PC-3 (cell line): ENCODE measurements at regions not wholly inside any gene's neighbourhood (a gene's known extent, or its start where the extent isn't known, plus 50 kb on each side); places are given as distances from the start of the nearest gene placed in this dataset.

Source experiments
- ATAC-seq: fragments of 200-7000 bp; cut with Tn5 transposase; 2 replicates; pipeline ENCODE4 v1.9.1; 2020; ENCODE audit warnings: mild to moderate bottlenecking, moderate library complexity
- BruUV-seq: library from RNA; stranded (reverse); fragments of 400-500 nt; replicated peaks from 2 replicates; lab custom pipeline; 2021; lab: Mats Ljungman, UMichigan
- CTCF ChIA-PET: fragments of 300-600 bp; sonication (Branson Sonifier 250); formaldehyde crosslinking; loops from one replicate; lab custom pipeline; 2022; ENCODE audit warnings: antibody characterized with exemption; lab: Charles Lee
- POLR2A ChIA-PET: fragments of 300-600 bp; sonication (Branson Sonifier 250); formaldehyde crosslinking; loops from one replicate; lab custom pipeline; 2022; ENCODE audit warnings: antibody characterized with exemption; ENCODE audit not compliant: unreplicated experiment; lab: Charles Lee
- DNase-seq: peaks from one replicate; pipeline ENCODE4 v3.0.0-alpha.2; 2015
- H2AFZ ChIP-seq: fragments of 300-600 bp; sonication (generic); 2 replicates; pipeline ENCODE4 v1.6.0; 2016; ENCODE audit warnings: antibody characterized with exemption, low read length
- H3F3A ChIP-seq: fragments of 300-600 bp; sonication (generic); one replicate; pipeline ENCODE4 v1.6.0; 2017; ENCODE audit warnings: antibody characterized with exemption, low read length, control low read depth, mild to moderate bottlenecking; ENCODE audit not compliant: unreplicated experiment
- H3K27ac ChIP-seq: fragments of 300-600 bp; sonication (generic); 2 replicates; pipeline ENCODE4 v1.5.1; 2016; ENCODE audit warnings: mild to moderate bottlenecking, low read length
- H3K27me3 ChIP-seq: fragments of 300-600 bp; sonication (generic); 2 replicates; pipeline ENCODE4 v1.6.1; 2016; ENCODE audit warnings: low read length, mixed read lengths
- H3K36me3 ChIP-seq: fragments of 300-600 bp; sonication (generic); 2 replicates; pipeline ENCODE4 v1.6.1; 2016; ENCODE audit warnings: low read depth, mixed run types, low read length, mixed read lengths
- H3K4me1 ChIP-seq: fragments of 300-600 bp; sonication (generic); 2 replicates; pipeline ENCODE4 v1.5.1; 2016; ENCODE audit warnings: low read length; ENCODE audit not compliant: insufficient read depth
- H3K4me2 ChIP-seq: fragments of 300-600 bp; sonication (generic); 2 replicates; pipeline ENCODE4 v1.6.0; 2016; ENCODE audit warnings: low read length
- H3K4me3 ChIP-seq: fragments of 300-600 bp; sonication (generic); 2 replicates; pipeline ENCODE4 v1.5.1; 2016; ENCODE audit warnings: mild to moderate bottlenecking, low read length, mixed read lengths
- H3K79me2 ChIP-seq: fragments of 300-600 bp; sonication (generic); 2 replicates; pipeline ENCODE4 v1.6.1; 2017; ENCODE audit warnings: low read length, mixed read lengths
- H3K9ac ChIP-seq: fragments of 300-600 bp; sonication (generic); 2 replicates; pipeline ENCODE4 v1.6.0; 2016; ENCODE audit warnings: mild to moderate bottlenecking, low read length
- H3K9me2 ChIP-seq: fragments of 300-600 bp; sonication (generic); replicated peaks from 2 replicates; pipeline ENCODE4 v1.6.1; 2016; ENCODE audit warnings: mixed run types, low read length, mixed read lengths
- H3K9me3 ChIP-seq: fragments of 300-600 bp; sonication (generic); 2 replicates; pipeline ENCODE4 v1.6.1; 2016; ENCODE audit warnings: low read length, mixed read lengths
- H4K20me1 ChIP-seq: fragments of 300-600 bp; sonication (generic); 2 replicates; pipeline ENCODE4 v1.6.1; 2016; ENCODE audit warnings: low read length, mixed read lengths
- EZH2 ChIP-seq: fragments of 300-600 bp; sonication (generic); IDR thresholded peaks from one replicate; pipeline ENCODE4 v1.6.1; 2017; ENCODE audit warnings: antibody characterized with exemption, mild to moderate bottlenecking, low read length; ENCODE audit not compliant: unreplicated experiment
- EZH2phosphoT487 ChIP-seq: fragments of 300-600 bp; sonication (generic); IDR thresholded peaks from 2 replicates; pipeline ENCODE4 v1.6.1; 2018; ENCODE audit warnings: mild to moderate bottlenecking, antibody characterized with exemption, low read length, borderline replicate concordance
- intact Hi-C: fragments of 100-400 bp; cut with micrococcal nuclease; formaldehyde crosslinking; loops from 2 replicates; pipeline ENCODE4 v1.9.0; 2023
- TF ChIP-seq, protein P1 (sequence below): fragments of 300-600 bp; sonication (generic); conservative IDR thresholded peaks from 2 replicates; pipeline ENCODE4 v1.5.1; 2017; ENCODE audit warnings: antibody characterized with exemption, low read depth, mild to moderate bottlenecking, low read length

DNA sequence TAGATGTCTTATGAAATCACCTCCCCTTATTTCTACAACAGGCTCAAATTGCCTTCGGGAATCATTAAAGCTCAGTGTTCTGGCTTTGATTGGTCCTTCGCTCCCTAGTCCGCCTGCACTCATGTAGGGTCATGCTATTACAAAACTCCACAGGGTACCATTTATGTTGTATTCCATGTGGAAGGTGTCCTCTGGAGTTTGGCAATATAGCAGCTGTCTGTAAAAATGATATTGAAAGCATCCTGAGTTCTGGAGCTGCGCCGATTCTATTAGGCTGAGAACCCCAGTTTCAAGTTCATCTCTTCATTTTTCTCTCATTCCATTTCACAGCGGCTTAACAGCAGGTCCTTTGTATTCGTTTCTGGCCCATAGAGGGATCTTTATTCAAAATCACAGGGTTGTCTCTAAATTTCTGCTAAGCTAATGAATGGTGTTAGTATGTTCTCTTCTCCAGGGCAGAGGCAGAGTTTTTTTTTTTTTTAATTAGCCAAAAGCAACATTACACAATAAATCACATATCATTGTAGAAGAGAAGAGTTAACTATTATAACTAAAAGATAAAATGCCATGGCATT is 71.9 kb upstream of the TEKT1 start:
- DNase-seq (no peak), ATAC-seq (no peak)
- Histone ChIP-seq H3K4me1 (no peaks in the 10 kb centered on the region), H3K27me3 (no peaks in the 10 kb centered on the region), H3K79me2 (no peaks in the 10 kb centered on the region), H3K9me2 (no peaks in the 10 kb centered on the region), H3K36me3 (peaks cover 3% of the 10 kb centered on the region; the same call in 1 of the 2 replicates), H2AFZ (no peak overlapping the region), H3F3A (no peaks in the 10 kb centered on the region), H3K4me2 (no peak overlapping the region), H3K4me3 (no peak overlapping the region), H3K9ac (no peak overlapping the region), H4K20me1 (no peaks in the 10 kb centered on the region), H3K27ac (no peak overlapping the region), H3K9me3 (no peaks in the 10 kb centered on the region)
- POLR2A ChIA-PET = no interaction called here
- CTCF ChIA-PET = no interaction called here
- no TSS peak for BruUV-seq
- intact Hi-C loops = no loop called here
- TF ChIP-seq, protein P1, sequence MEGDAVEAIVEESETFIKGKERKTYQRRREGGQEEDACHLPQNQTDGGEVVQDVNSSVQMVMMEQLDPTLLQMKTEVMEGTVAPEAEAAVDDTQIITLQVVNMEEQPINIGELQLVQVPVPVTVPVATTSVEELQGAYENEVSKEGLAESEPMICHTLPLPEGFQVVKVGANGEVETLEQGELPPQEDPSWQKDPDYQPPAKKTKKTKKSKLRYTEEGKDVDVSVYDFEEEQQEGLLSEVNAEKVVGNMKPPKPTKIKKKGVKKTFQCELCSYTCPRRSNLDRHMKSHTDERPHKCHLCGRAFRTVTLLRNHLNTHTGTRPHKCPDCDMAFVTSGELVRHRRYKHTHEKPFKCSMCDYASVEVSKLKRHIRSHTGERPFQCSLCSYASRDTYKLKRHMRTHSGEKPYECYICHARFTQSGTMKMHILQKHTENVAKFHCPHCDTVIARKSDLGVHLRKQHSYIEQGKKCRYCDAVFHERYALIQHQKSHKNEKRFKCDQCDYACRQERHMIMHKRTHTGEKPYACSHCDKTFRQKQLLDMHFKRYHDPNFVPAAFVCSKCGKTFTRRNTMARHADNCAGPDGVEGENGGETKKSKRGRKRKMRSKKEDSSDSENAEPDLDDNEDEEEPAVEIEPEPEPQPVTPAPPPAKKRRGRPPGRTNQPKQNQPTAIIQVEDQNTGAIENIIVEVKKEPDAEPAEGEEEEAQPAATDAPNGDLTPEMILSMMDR = no peak
- no peak for TF ChIP-seq EZH2
- TF ChIP-seq EZH2phosphoT487 = no peak

DNA sequence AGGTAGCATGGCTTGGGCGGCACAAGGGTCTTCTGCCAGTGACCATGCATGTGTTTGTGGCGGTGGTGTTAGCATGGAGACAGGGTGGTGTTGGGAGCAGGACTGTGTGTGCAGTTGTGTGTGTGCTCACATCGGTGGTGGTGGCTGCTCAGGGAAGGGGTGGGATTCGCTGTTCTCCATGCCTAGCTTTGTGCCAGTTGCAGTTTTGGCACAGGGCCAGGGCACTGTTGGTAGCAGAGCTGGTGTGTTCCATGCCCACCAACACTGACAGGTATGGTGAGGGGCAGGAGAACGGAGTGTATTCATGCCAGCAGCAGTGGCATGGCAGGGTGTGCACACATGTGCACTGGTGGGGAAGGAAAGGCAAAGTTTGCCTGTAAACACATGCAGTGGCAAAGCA is 77.3 kb upstream of the TEKT1 start:
- Histone ChIP-seq H3K27me3 (no peaks in the 10 kb centered on the region), H3K4me3 (no peak overlapping the region), H3K9me2 (no peaks in the 10 kb centered on the region), H3K4me2 (no peak overlapping the region), H3K9me3 (no peaks in the 10 kb centered on the region), H3K79me2 (no peaks in the 10 kb centered on the region), H3K4me1 (no peaks in the 10 kb centered on the region), H2AFZ (no peak overlapping the region), H3F3A (no peaks in the 10 kb centered on the region), H3K9ac (no peak overlapping the region), H4K20me1 (no peaks in the 10 kb centered on the region), H3K36me3 (no peaks in the 10 kb centered on the region), H3K27ac (no peak overlapping the region)
- intact Hi-C loops = no loop called here
- no TSS peak for BruUV-seq
- TF ChIP-seq EZH2phosphoT487 (no peak), EZH2 (no peak)
- TF ChIP-seq, protein P1 = no peak
- CTCF ChIA-PET = no interaction called here
- DNase-seq (no peak), ATAC-seq (no peak)
- POLR2A ChIA-PET = no interaction called here

DNA sequence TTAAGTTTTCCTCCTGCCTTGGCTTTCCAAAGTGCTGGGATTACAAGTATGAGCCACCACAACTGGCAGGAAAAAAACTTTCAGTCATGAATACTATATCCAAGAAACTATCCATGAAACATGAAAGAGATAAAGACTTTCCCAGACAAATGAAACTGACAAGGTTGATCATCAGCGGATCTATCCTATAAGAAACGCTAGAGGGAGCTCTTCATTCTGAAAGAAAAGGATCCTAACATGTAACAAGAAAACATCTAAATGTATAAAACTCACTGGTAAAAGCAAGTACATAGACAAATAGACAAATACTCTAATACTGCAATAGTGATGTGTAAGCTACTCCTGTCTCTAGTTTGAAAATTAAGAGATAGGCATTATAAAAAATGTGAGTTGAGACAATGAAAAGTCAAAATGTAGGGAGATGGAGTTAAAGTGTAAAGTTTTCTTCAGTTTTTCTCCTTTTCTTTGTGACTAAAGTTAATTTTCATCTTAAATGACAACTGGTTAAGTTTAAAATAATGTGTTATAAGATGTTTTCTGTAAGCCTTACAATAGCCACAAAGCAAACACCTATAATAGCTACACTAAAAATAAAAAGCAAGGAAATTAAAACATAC is 79.6 kb upstream of the TEKT1 start:
- ATAC-seq (no peak), DNase-seq (peak; percentile 64)
- CTCF ChIA-PET = interaction anchor here (0.6 to 1.0 kb wide), 2 partner anchors 43 to 57 kb away, joined by 3 to 11 read pairs; no protein-coding TSS in a partner anchor
- Histone ChIP-seq H3K27me3 (no peaks in the 10 kb centered on the region), H3K4me1 (no peaks in the 10 kb centered on the region), H3F3A (no peaks in the 10 kb centered on the region), H3K79me2 (no peaks in the 10 kb centered on the region), H3K4me2 (no peak overlapping the region), H4K20me1 (no peaks in the 10 kb centered on the region), H3K9ac (no peak overlapping the region), H2AFZ (no peak overlapping the region), H3K27ac (no peak overlapping the region), H3K9me2 (no peaks in the 10 kb centered on the region), H3K36me3 (no peaks in the 10 kb centered on the region), H3K9me3 (no peaks in the 10 kb centered on the region), H3K4me3 (no peak overlapping the region)
- intact Hi-C loops = loop anchor here (1.0 to 5.0 kb wide), 3 partner anchors 69 to 110 kb away; no protein-coding TSS in a partner anchor
- TF ChIP-seq, protein P1 = peak; percentile 76
- TF ChIP-seq EZH2phosphoT487 (no peak), EZH2 (no peak)
- no TSS peak for BruUV-seq
- POLR2A ChIA-PET = no interaction called here
